IPS-15b (cell line): ENCODE measurements at regions not wholly inside any gene's neighbourhood (a gene's known extent, or its start where the extent isn't known, plus 50 kb on each side); places are given as distances from the start of the nearest gene placed in this dataset.

Source experiments
- H3K27me3 ChIP-seq: one replicate; pipeline ENCODE4 v1.6.1; 2013; ENCODE audit warnings: low read length; ENCODE audit not compliant: control insufficient read depth, insufficient read depth
- H3K36me3 ChIP-seq: one replicate; pipeline ENCODE4 v1.6.1; 2013; ENCODE audit warnings: low read length; ENCODE audit not compliant: control insufficient read depth, insufficient read depth
- H3K4me1 ChIP-seq: one replicate; pipeline ENCODE4 v1.6.1; 2013; ENCODE audit warnings: mild to moderate bottlenecking, low read length; ENCODE audit not compliant: control insufficient read depth, insufficient read depth
- H3K4me3 ChIP-seq: one replicate; pipeline ENCODE4 v1.5.1; 2013; ENCODE audit warnings: low read depth, low read length
- H3K9ac ChIP-seq: one replicate; pipeline ENCODE4 v1.6.1; 2013; ENCODE audit warnings: low read depth, mild to moderate bottlenecking, low read length
- H3K9me3 ChIP-seq: one replicate; pipeline ENCODE4 v1.6.1; 2013; ENCODE audit warnings: mild to moderate bottlenecking, low read length; ENCODE audit not compliant: control insufficient read depth, insufficient read depth

DNA sequence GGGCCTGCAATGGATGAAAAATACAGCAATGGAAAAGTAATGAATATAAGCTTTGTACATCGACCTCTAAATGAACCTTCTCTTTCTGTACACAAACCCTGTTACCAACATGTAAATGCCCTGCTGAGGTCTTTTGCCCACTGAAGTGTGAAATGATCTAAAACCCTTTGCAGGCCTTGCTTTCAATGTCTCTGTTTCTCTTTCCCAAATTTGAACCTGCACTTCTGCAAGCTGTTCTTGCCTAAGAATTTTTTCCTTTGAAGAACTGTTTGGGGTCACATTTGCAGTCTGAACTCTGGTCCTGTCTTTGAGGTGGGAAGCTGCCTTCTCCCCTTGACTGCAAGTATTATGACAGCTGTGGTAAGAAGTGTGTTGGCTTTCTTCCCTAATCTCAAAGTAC, 1237.1 kb downstream of the FAM181B start:
- Histone ChIP-seq H3K9ac (no peak overlapping the region), H3K36me3 (no peaks in the 10 kb centered on the region), H3K4me1 (peaks cover 5% of the 10 kb centered on the region), H3K4me3 (no peak overlapping the region), H3K27me3 (no peaks in the 10 kb centered on the region), H3K9me3 (no peaks in the 10 kb centered on the region)

DNA sequence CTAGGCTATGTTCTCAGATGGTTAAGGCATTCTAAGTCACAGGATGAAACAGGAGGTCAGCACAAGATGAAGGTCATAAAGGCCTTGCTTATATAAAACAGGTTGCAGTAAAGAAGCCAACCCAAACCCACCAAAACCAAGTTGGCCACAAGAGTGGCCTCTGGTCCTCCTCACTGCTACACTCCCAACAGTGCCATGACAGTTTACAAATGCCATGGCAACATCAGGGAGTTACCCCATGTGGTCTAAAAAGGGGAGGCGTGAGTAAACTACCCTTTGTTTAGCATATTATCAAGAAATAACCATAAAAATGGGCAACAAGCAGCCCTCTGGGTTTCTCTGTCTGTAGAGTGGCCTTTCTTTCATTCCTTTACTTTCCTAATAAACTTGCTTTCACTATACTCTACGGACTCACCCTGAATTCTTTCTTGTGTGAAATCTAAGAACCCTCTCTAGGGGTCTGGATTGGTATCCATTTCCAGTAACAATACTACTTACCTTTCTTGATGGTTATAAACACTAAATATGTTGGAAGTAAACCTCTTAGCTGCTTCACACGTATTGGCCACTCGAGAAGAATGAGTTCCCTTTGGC, 1237.9 kb downstream of the FAM181B start:
- Histone ChIP-seq H3K4me1 (peaks cover 5% of the 10 kb centered on the region), H3K9me3 (no peaks in the 10 kb centered on the region), H3K4me3 (no peak overlapping the region), H3K27me3 (no peaks in the 10 kb centered on the region), H3K9ac (no peak overlapping the region), H3K36me3 (no peaks in the 10 kb centered on the region)

DNA sequence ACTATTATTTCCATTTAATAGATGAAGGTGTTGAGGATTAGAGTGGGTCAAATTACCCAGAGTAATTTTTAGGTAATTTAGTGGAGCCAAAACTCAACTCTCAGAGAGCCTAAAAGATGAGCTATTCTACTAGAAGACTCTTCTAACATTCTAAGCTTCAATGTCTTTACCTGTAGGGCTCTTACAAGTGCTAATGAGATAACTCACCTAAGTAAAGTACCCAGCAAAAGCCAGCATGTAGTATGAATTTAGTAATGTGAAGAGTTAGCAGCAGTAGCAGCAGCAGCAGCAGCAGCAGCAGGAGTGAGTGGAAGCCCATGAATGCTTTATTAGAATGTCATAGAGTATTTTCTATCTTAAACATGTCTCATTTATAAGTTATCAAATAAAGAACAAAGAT, 1239.2 kb downstream of the FAM181B start:
- Histone ChIP-seq H3K9me3 (no peaks in the 10 kb centered on the region), H3K4me3 (no peak overlapping the region), H3K27me3 (no peaks in the 10 kb centered on the region), H3K4me1 (peaks cover 5% of the 10 kb centered on the region), H3K9ac (no peak overlapping the region), H3K36me3 (no peaks in the 10 kb centered on the region)

- H3K4me3 ChIP-seq = no peak overlapping the region
- no peak overlapping the region for H3K9ac ChIP-seq
- no peaks in the 10 kb centered on the region for H3K36me3 ChIP-seq
- no peaks in the 10 kb centered on the region for H3K9me3 ChIP-seq
- H3K27me3 ChIP-seq = no peaks in the 10 kb centered on the region
- H3K4me1 ChIP-seq = peaks cover 5% of the 10 kb centered on the region
Observed at GRCh38 chr11:81492923-81493445, 1240.7 kb downstream of the FAM181B start.

DNA sequence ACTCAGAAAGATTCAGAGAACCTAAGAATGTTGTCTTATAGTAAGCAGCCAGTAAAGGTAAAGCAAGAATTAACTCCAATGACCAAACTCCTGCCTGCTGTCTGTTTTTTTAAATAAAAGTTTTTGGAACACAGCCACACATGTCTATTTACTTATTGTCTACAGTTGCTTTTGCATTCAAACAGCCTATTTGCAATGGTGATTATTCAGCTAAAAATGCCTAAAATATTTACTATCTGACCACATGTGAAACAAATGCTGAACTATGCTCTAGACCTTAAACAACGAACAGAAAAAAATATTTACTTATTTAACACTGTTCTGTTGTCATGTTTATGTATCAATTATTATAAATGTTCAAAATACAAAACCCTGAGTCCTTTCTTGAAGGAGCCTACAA, 1246.6 kb downstream of the FAM181B start:
- Histone ChIP-seq H3K36me3 (no peaks in the 10 kb centered on the region), H3K9me3 (no peaks in the 10 kb centered on the region), H3K4me3 (no peak overlapping the region), H3K4me1 (no peaks in the 10 kb centered on the region), H3K27me3 (no peaks in the 10 kb centered on the region), H3K9ac (no peak overlapping the region)

DNA sequence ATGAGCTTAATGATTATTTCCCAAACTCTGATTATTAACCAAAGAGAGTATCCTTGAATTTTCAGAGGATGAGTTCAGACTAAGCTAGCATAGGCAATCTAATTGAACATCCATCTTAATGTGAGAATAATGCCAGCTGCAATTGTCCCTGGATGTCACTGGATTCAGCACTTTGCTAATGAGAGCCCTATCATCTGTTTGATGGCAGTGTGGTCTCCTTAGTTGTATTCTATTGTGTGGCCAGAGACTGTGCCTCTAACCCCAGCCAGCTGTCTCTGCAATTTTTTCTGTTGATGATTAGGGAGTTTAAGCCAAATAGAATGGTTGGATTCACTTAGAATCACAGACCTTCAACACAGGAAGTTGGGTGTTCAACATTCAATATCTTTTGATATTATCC, 1249.5 kb downstream of the FAM181B start:
- Histone ChIP-seq H3K9me3 (no peaks in the 10 kb centered on the region), H3K4me3 (no peak overlapping the region), H3K36me3 (no peaks in the 10 kb centered on the region), H3K4me1 (no peaks in the 10 kb centered on the region), H3K9ac (no peak overlapping the region), H3K27me3 (no peaks in the 10 kb centered on the region)

- Histone ChIP-seq H3K9me3 (no peaks in the 10 kb centered on the region), H3K4me3 (no peak overlapping the region), H3K36me3 (no peaks in the 10 kb centered on the region), H3K9ac (no peak overlapping the region), H3K4me1 (no peaks in the 10 kb centered on the region), H3K27me3 (no peaks in the 10 kb centered on the region)
Observed at GRCh38 chr11:81477277-81477676, 1256.4 kb downstream of the FAM181B start.

GRCh38 chr11:81476345-81476744, 1257.3 kb downstream of the FAM181B start:
- Histone ChIP-seq H3K4me1 (no peaks in the 10 kb centered on the region), H3K9me3 (no peaks in the 10 kb centered on the region), H3K9ac (no peak overlapping the region), H3K4me3 (no peak overlapping the region), H3K27me3 (no peaks in the 10 kb centered on the region), H3K36me3 (no peaks in the 10 kb centered on the region)

- no peaks in the 10 kb centered on the region for H3K9me3 ChIP-seq
- no peak overlapping the region for H3K4me3 ChIP-seq
- H3K4me1 ChIP-seq = no peaks in the 10 kb centered on the region
- H3K36me3 ChIP-seq = no peaks in the 10 kb centered on the region
- no peaks in the 10 kb centered on the region for H3K27me3 ChIP-seq
- no peak overlapping the region for H3K9ac ChIP-seq
Observed at GRCh38 chr11:81472646-81473045, 1261.0 kb downstream of the FAM181B start.

DNA sequence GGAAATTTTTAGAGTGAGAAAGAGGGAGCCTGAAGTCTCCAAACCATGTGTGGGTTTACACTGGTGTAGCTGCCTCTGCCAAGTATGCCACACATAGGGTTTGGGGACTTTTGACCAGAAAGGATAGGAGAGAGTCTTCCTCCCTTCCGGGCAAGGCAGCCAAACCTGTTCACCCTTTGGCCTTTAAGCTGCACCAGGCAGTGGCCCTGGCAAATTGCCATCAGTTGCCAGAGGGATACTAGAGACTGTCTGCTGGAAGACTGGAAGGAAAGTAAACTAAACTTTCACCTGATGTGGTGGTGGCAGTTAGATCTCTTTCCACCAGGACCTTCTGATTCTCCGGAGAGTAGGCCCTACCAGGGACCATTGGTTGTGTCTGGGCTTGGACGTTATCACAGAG, 1263.2 kb downstream of the FAM181B start:
- Histone ChIP-seq H3K4me3 (no peak overlapping the region), H3K27me3 (no peaks in the 10 kb centered on the region), H3K4me1 (no peaks in the 10 kb centered on the region), H3K36me3 (no peaks in the 10 kb centered on the region), H3K9me3 (no peaks in the 10 kb centered on the region), H3K9ac (no peak overlapping the region)

GRCh38 chr11:81459766-81460306, 1273.8 kb downstream of the FAM181B start:
- Histone ChIP-seq H3K9me3 (no peaks in the 10 kb centered on the region), H3K4me3 (no peak overlapping the region), H3K4me1 (no peaks in the 10 kb centered on the region), H3K36me3 (no peaks in the 10 kb centered on the region), H3K27me3 (no peaks in the 10 kb centered on the region), H3K9ac (no peak overlapping the region)

GRCh38 chr11:81449588-81450156, 1284.0 kb downstream of the FAM181B start:
- Histone ChIP-seq H3K4me1 (no peaks in the 10 kb centered on the region), H3K36me3 (no peaks in the 10 kb centered on the region), H3K9ac (no peak overlapping the region), H3K9me3 (no peaks in the 10 kb centered on the region), H3K4me3 (no peak overlapping the region), H3K27me3 (no peaks in the 10 kb centered on the region)
